ENCODE measurements at regions not wholly inside any gene's neighbourhood (a gene's known extent, or its start where the extent isn't known, plus 50 kb on each side); places are given as distances from the start of the nearest gene placed in this dataset.

DNA sequence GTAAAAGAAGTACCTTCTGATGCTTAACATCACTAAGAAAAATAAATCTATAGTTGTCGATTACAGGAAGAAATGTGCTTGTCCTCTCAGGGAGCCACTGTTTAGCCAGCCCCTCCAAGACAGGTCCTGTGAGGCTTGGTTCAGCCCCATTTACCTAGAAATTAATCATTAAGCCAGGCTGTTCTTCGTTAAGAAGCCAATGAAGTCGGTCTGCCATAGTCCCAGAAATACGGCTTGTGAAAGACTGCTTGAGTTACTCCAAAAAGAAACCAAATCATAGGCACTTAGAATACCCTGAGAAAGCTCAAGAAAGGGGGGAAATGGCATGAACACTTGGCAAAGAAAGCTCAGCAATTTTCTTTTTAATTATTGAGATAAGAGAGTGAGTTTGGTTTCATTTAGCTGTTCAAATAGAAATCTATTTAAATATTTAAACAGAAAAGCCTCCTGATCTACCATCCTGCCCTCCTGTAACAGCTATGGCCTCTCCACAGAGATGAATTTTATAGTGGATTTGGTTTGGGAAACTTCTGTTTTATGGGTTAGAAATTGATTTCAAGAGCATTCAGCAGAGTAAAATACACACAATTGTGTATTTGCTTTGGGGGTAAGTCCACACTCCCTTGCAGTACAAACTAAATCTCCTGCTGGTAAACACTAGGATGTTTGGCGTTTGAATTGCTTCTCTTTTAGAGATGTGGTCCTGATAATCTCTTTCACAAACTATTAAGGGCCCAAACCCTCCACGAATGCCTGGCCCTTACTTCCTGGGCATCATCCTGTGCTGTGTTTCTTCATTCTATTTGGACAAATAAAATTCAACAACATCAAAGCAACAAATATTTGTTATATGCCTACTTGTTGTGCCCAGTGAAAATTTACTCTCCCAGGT is 234.4 kb downstream of the SEC23A start (continued):
- TF ChIP-seq, protein P1, sequence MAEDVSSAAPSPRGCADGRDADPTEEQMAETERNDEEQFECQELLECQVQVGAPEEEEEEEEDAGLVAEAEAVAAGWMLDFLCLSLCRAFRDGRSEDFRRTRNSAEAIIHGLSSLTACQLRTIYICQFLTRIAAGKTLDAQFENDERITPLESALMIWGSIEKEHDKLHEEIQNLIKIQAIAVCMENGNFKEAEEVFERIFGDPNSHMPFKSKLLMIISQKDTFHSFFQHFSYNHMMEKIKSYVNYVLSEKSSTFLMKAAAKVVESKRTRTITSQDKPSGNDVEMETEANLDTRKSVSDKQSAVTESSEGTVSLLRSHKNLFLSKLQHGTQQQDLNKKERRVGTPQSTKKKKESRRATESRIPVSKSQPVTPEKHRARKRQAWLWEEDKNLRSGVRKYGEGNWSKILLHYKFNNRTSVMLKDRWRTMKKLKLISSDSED (CRISPR knock-in tag; IDR thresholded peaks at IDR 0.05) = no peak
- TF ChIP-seq ZNF629 (CRISPR knock-in tag; conservative IDR thresholded peaks at IDR 0.05) (0 out of 2 replicates have a peak, but pooled peaks have one; percentile 7), HNRNPK (IDR thresholded peaks at IDR 0.05; ENCODE audit: low read depth, low read length, poor library complexity, severe bottlenecking) (no peak), SRF (IDR thresholded peaks at IDR 0.05; ENCODE audit: low read depth, low read length) (no peak), ZNF446 (CRISPR knock-in tag; IDR thresholded peaks at IDR 0.05) (no peak), PCBP1 (IDR thresholded peaks at IDR 0.05; ENCODE audit: borderline replicate concordance, low read depth, low read length) (no peak), ZNF569 (CRISPR knock-in tag; IDR thresholded peaks at IDR 0.05; ENCODE audit: borderline replicate concordance) (no peak; the same call in 1 of the 2 replicates), HNF4A (CRISPR knock-in tag; IDR thresholded peaks at IDR 0.05) (peak; percentile 39), ZFP90 (CRISPR knock-in tag; IDR thresholded peaks at IDR 0.05; ENCODE audit: borderline replicate concordance) (no peak), ZNF468 (CRISPR knock-in tag; IDR thresholded peaks at IDR 0.05) (no peak), BORCS8-MEF2B (CRISPR knock-in tag; IDR thresholded peaks at IDR 0.05) (no peak), MTF1 (CRISPR knock-in tag; IDR thresholded peaks at IDR 0.05) (0 out of 2 replicates have a peak, but pooled peaks have one; percentile 28), ZSCAN31 (CRISPR knock-in tag; IDR thresholded peaks at IDR 0.05; ENCODE audit: low read depth) (no peak), RXRB (CRISPR knock-in tag; IDR thresholded peaks at IDR 0.05; ENCODE audit: borderline replicate concordance) (no peak), ZNF773 (CRISPR knock-in tag; IDR thresholded peaks at IDR 0.05; ENCODE audit: borderline replicate concordance) (no peak), THYN1 (CRISPR knock-in tag; IDR thresholded peaks at IDR 0.05; ENCODE audit: borderline replicate concordance, low read depth) (0 out of 2 replicates have a peak, but pooled peaks have one; percentile 30)
- TF ChIP-seq, protein P2, sequence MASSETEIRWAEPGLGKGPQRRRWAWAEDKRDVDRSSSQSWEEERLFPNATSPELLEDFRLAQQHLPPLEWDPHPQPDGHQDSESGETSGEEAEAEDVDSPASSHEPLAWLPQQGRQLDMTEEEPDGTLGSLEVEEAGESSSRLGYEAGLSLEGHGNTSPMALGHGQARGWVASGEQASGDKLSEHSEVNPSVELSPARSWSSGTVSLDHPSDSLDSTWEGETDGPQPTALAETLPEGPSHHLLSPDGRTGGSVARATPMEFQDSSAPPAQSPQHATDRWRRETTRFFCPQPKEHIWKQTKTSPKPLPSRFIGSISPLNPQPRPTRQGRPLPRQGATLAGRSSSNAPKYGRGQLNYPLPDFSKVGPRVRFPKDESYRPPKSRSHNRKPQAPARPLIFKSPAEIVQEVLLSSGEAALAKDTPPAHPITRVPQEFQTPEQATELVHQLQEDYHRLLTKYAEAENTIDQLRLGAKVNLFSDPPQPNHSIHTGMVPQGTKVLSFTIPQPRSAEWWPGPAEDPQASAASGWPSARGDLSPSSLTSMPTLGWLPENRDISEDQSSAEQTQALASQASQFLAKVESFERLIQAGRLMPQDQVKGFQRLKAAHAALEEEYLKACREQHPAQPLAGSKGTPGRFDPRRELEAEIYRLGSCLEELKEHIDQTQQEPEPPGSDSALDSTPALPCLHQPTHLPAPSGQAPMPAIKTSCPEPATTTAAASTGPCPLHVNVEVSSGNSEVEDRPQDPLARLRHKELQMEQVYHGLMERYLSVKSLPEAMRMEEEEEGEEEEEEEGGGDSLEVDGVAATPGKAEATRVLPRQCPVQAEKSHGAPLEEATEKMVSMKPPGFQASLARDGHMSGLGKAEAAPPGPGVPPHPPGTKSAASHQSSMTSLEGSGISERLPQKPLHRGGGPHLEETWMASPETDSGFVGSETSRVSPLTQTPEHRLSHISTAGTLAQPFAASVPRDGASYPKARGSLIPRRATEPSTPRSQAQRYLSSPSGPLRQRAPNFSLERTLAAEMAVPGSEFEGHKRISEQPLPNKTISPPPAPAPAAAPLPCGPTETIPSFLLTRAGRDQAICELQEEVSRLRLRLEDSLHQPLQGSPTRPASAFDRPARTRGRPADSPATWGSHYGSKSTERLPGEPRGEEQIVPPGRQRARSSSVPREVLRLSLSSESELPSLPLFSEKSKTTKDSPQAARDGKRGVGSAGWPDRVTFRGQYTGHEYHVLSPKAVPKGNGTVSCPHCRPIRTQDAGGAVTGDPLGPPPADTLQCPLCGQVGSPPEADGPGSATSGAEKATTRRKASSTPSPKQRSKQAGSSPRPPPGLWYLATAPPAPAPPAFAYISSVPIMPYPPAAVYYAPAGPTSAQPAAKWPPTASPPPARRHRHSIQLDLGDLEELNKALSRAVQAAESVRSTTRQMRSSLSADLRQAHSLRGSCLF (CRISPR knock-in tag; IDR thresholded peaks at IDR 0.05; ENCODE audit: borderline replicate concordance) = no peak
- TF ChIP-seq, protein P3, sequence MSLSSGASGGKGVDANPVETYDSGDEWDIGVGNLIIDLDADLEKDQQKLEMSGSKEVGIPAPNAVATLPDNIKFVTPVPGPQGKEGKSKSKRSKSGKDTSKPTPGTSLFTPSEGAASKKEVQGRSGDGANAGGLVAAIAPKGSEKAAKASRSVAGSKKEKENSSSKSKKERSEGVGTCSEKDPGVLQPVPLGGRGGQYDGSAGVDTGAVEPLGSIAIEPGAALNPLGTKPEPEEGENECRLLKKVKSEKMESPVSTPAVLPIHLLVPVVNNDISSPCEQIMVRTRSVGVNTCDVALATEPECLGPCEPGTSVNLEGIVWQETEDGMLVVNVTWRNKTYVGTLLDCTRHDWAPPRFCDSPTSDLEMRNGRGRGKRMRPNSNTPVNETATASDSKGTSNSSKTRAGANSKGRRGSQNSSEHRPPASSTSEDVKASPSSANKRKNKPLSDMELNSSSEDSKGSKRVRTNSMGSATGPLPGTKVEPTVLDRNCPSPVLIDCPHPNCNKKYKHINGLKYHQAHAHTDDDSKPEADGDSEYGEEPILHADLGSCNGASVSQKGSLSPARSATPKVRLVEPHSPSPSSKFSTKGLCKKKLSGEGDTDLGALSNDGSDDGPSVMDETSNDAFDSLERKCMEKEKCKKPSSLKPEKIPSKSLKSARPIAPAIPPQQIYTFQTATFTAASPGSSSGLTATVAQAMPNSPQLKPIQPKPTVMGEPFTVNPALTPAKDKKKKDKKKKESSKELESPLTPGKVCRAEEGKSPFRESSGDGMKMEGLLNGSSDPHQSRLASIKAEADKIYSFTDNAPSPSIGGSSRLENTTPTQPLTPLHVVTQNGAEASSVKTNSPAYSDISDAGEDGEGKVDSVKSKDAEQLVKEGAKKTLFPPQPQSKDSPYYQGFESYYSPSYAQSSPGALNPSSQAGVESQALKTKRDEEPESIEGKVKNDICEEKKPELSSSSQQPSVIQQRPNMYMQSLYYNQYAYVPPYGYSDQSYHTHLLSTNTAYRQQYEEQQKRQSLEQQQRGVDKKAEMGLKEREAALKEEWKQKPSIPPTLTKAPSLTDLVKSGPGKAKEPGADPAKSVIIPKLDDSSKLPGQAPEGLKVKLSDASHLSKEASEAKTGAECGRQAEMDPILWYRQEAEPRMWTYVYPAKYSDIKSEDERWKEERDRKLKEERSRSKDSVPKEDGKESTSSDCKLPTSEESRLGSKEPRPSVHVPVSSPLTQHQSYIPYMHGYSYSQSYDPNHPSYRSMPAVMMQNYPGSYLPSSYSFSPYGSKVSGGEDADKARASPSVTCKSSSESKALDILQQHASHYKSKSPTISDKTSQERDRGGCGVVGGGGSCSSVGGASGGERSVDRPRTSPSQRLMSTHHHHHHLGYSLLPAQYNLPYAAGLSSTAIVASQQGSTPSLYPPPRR (CRISPR knock-in tag; IDR thresholded peaks at IDR 0.05; ENCODE audit: borderline replicate concordance) = peak; percentile 98

Measured in HepG2 (cell line).